ENCODE measurements at regions not wholly inside any gene's neighbourhood (a gene's known extent, or its start where the extent isn't known, plus 50 kb on each side); places are given as distances from the start of the nearest gene placed in this dataset.

DNA sequence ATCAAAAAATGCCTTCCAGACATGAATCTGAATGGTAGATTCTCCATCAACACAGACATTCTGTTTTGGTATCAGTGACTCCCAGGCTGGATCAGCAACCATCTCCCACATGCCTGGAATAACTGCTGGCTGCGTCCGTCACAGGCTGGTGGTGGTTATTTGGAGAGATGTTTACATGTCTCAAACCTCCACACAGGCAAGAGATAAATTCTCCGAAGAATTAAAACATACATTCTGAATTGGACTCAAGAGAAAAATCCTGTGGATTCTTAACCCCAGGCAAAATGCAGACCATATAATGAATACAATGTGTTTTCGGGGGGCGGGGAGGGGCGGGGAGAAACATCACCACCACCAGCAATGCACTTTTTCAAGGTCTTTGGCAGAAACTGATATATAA lies 108.2 kb downstream of the THBS2 start:
- Histone ChIP-seq H3K4me1 (ENCODE audit: control insufficient read depth, insufficient read depth, low read length, poor library complexity, severe bottlenecking) (no peaks in the 10 kb centered on the region), H3K36me3 (ENCODE audit: control insufficient read depth, insufficient read depth, low read length) (no peaks in the 10 kb centered on the region), H3K27ac (ENCODE audit: insufficient read depth, low read length, poor library complexity, severe bottlenecking) (no peak overlapping the region), H3K27me3 (replicated peaks; ENCODE audit: control insufficient read depth, insufficient read depth, low read length, poor library complexity, severe bottlenecking) (no peaks in the 10 kb centered on the region), H3K9me3 (ENCODE audit: control insufficient read depth, low read length) (no peaks in the 10 kb centered on the region), H3K4me3 (ENCODE audit: insufficient read depth, low read depth, low read length, poor library complexity, severe bottlenecking) (no peak overlapping the region)
- DNase-seq, result no peak

DNA sequence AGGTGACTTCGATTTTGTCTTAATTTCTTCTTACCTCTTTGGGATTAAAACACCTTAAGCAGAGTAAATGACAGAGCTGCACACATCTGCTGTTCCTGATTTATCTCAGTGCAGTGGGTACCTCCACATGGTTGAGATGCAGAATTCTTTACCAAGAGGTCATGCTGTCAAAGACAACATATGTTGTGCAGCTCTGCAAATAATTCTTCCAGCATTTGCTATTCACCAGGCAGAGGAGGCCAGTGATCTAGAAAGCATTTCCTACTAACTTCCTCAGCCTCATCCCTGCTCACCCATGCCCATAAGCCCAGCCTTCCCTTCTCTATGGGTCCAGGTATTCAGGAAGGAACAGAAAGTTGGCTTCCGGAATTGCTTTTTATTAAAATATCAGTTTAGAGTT lies 109.3 kb downstream of the THBS2 start:
- Histone ChIP-seq H3K9me3 (ENCODE audit: control insufficient read depth, low read length) (no peaks in the 10 kb centered on the region), H3K27me3 (replicated peaks; ENCODE audit: control insufficient read depth, insufficient read depth, low read length, poor library complexity, severe bottlenecking) (no peaks in the 10 kb centered on the region), H3K4me3 (ENCODE audit: insufficient read depth, low read depth, low read length, poor library complexity, severe bottlenecking) (no peak overlapping the region), H3K36me3 (ENCODE audit: control insufficient read depth, insufficient read depth, low read length) (no peaks in the 10 kb centered on the region), H3K27ac (ENCODE audit: insufficient read depth, low read length, poor library complexity, severe bottlenecking) (no peak overlapping the region), H3K4me1 (ENCODE audit: control insufficient read depth, insufficient read depth, low read length, poor library complexity, severe bottlenecking) (no peaks in the 10 kb centered on the region)
- DNase-seq, result no peak

DNA sequence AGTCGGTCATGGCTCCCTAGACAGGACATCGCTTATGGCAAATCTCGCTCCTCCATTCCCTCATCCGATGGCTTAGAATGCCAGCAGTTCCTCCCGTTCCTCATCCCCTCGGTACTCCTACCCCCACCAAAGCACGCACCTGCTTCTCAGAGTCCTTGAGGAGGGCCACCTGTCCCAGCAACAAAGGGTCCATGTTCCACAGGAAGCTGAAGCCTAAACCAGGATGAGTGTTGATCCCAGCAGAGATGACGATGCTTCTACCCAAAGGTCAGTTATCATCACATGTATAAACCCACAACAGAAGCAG lies 111.2 kb downstream of the THBS2 start:
- no peak overlapping the region for H3K27ac ChIP-seq (ENCODE audit: insufficient read depth, low read length, poor library complexity, severe bottlenecking)
- H3K36me3 ChIP-seq (ENCODE audit: control insufficient read depth, insufficient read depth, low read length), result no peaks in the 10 kb centered on the region

DNA sequence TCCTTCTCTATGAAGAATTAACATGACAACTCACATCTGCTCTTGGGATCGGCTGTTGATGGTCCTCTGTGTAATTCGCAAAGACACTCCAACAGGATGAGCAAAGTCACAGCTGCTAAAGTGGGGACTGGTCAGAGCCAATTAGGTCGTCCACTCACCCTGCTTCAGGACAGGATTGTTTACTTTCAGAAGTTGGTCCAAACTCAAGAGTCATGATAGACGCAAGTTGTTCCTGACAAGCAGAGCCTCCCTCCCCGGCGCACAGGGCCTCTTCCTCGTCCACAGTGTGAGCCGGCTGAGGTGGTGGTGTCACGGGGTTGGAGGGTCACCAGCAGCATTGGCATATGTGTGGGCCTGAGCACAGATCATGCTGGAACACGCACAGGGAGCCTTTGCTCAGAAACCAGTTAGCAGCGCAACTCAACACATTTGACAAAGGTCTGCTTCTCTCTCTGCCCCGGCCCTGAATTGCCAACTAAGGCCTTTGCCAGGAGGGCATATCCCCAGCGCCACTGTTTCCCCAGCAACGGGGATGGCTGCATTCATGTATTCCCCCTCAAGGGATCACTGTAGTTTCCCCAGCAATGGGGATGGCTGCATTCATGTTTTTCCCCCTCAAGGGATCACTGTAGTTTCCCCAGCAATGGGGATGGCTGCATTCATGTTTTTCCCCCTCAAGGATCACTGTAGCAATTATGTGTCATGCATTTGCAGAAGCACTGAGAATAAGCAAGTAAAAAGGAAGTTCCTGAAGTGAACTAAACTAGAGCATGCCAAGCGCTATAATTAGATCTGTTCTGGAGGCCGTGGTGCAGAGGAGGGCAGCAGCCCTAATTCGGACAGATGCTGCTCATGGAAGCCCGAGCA lies 111.7 kb downstream of the THBS2 start:
- no peaks in the 10 kb centered on the region for H3K36me3 ChIP-seq (ENCODE audit: control insufficient read depth, insufficient read depth, low read length)
- no peak overlapping the region for H3K27ac ChIP-seq (ENCODE audit: insufficient read depth, low read length, poor library complexity, severe bottlenecking)
- no peak for DNase-seq
- no peaks in the 10 kb centered on the region for H3K4me1 ChIP-seq (ENCODE audit: control insufficient read depth, insufficient read depth, low read length, poor library complexity, severe bottlenecking)
- no peaks in the 10 kb centered on the region for H3K27me3 ChIP-seq (replicated peaks; ENCODE audit: control insufficient read depth, insufficient read depth, low read length, poor library complexity, severe bottlenecking)
- no peaks in the 10 kb centered on the region for H3K9me3 ChIP-seq (ENCODE audit: control insufficient read depth, low read length)
- H3K4me3 ChIP-seq (ENCODE audit: insufficient read depth, low read depth, low read length, poor library complexity, severe bottlenecking), result no peak overlapping the region

More for the DNA sequence above, 111.2 kb downstream of the THBS2 start:
- H3K27me3 ChIP-seq (replicated peaks; ENCODE audit: control insufficient read depth, insufficient read depth, low read length, poor library complexity, severe bottlenecking), result no peaks in the 10 kb centered on the region
- H3K4me1 ChIP-seq (ENCODE audit: control insufficient read depth, insufficient read depth, low read length, poor library complexity, severe bottlenecking), result no peaks in the 10 kb centered on the region
- no peaks in the 10 kb centered on the region for H3K9me3 ChIP-seq (ENCODE audit: control insufficient read depth, low read length)
- H3K4me3 ChIP-seq (ENCODE audit: insufficient read depth, low read depth, low read length, poor library complexity, severe bottlenecking), result no peak overlapping the region
- DNase-seq, result no peak

DNA sequence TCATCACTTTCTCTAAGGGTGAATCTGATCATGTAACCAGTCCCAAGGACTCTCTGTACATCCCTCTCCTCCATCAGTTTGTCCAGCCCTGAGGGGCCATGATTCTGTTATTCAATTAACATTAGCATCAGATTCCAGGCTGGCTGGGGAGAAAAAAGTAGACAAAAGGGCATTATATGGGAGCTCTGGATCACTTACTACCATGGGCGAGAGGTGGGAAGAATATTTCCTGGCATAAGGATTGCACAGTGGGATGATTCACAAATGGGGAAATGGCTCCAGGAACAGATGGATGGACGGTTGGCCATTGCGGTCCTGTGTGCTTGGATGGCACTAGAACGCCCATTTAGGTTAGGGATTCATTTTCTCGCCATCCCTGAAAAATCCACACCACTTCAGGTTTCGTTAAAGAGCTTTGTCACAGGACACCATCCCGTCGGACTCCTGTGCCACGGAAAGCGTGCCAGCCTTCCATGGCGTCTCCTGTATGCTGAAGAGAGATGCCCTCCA lies 112.6 kb downstream of the THBS2 start:
- Histone ChIP-seq H3K36me3 (ENCODE audit: control insufficient read depth, insufficient read depth, low read length) (no peaks in the 10 kb centered on the region), H3K9me3 (ENCODE audit: control insufficient read depth, low read length) (no peaks in the 10 kb centered on the region), H3K4me3 (ENCODE audit: insufficient read depth, low read depth, low read length, poor library complexity, severe bottlenecking) (no peak overlapping the region), H3K4me1 (ENCODE audit: control insufficient read depth, insufficient read depth, low read length, poor library complexity, severe bottlenecking) (no peaks in the 10 kb centered on the region), H3K27me3 (replicated peaks; ENCODE audit: control insufficient read depth, insufficient read depth, low read length, poor library complexity, severe bottlenecking) (no peaks in the 10 kb centered on the region), H3K27ac (ENCODE audit: insufficient read depth, low read length, poor library complexity, severe bottlenecking) (no peak overlapping the region)
- no peak for DNase-seq

DNA sequence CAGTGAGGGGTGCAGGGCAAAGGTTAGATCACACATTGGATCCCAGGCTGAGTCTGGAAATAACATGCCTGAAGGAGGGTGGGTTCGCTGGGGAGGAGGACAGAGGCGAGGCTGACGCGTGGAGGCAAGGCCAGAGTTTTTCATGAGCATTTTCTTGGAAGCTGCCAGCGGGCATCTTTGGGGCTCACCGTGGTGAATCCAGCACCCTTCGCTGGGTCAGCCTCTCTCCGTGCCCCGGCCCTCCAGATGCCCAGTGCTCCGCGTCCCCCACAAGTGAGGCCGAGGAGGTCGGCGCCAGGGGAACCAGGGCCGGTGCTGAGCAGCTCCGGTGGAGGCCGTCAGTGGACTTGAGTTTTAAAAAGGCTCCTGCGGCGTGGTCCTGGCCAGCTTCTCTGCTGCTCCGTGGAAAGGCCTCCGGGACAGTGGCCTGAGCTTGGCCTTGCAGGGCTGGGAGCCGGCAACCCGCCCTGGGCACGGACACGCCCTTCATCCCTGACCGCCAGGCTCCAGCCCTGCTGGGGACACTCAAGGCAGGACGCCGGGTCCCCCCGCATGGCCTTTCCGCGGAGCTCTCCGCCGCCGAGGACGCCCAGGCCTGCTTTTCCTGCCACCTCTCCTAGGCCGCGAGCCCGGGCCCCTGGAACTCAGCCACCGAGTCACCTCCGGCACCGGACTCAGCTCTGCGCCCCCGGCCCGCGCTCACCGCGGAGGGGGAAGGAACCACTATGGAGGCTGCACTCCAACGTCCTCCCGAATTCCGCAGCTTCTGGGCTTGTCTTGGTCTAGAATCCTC lies 114.3 kb downstream of the THBS2 start:
- H3K27ac ChIP-seq (ENCODE audit: insufficient read depth, low read length, poor library complexity, severe bottlenecking), result no peak overlapping the region
- no peaks in the 10 kb centered on the region for H3K27me3 ChIP-seq (replicated peaks; ENCODE audit: control insufficient read depth, insufficient read depth, low read length, poor library complexity, severe bottlenecking)
- no peak overlapping the region for H3K4me3 ChIP-seq (ENCODE audit: insufficient read depth, low read depth, low read length, poor library complexity, severe bottlenecking)
- no peaks in the 10 kb centered on the region for H3K36me3 ChIP-seq (ENCODE audit: control insufficient read depth, insufficient read depth, low read length)
- no peaks in the 10 kb centered on the region for H3K4me1 ChIP-seq (ENCODE audit: control insufficient read depth, insufficient read depth, low read length, poor library complexity, severe bottlenecking)
- no peak for DNase-seq
- no peaks in the 10 kb centered on the region for H3K9me3 ChIP-seq (ENCODE audit: control insufficient read depth, low read length)

DNA sequence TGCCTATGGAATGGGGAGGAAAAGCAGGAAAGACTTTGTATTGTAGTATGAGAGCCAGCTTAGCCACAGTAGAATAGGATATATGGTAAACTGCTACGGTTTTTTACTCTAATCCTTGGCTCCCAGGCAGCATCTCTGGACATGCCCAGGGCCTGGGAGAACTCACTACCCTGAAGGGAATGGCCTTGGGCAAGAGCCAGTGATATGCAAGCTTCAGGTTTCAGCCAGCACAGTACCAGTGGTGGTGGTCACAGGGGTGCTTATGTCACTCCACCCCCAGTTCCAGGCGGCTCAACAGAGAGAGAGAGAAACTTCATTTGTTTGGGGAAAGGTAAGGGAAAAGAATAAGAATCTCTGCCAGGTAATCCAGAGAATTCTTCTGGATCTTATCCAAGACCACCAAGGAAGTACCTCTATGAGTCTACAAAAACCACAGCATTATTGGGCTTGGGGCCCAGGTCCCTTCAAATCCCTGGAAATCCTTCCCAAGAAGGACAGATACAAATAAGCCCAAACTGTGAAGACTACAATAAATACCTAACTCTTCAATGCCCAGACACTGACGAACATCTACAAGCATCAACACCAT lies 121.2 kb downstream of the THBS2 start:
- Histone ChIP-seq H3K27ac (ENCODE audit: insufficient read depth, low read length, poor library complexity, severe bottlenecking) (no peak overlapping the region), H3K9me3 (ENCODE audit: control insufficient read depth, low read length) (no peaks in the 10 kb centered on the region), H3K4me1 (ENCODE audit: control insufficient read depth, insufficient read depth, low read length, poor library complexity, severe bottlenecking) (no peaks in the 10 kb centered on the region), H3K27me3 (replicated peaks; ENCODE audit: control insufficient read depth, insufficient read depth, low read length, poor library complexity, severe bottlenecking) (no peaks in the 10 kb centered on the region), H3K36me3 (ENCODE audit: control insufficient read depth, insufficient read depth, low read length) (no peaks in the 10 kb centered on the region), H3K4me3 (ENCODE audit: insufficient read depth, low read depth, low read length, poor library complexity, severe bottlenecking) (no peak overlapping the region)
- no peak for DNase-seq

DNA sequence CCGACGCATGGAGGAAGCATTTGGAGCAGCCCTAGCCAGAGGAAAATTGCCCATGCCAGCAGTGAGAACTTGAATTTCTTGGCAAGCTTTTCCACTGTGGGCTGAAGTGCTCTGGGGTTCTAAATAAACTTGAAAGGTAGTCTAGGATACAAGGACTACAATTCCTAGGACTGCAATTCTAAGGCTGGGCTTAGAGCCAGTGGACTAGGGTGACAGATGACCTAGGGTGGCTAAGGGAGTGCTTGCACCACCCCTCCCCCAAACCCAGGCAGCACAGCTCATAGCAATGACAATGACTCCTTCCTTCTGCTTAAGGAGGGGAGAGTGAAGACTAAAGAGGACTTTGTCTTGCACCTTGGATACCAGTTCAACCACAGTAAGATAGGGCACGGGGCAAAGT lies 122.3 kb downstream of the THBS2 start:
- Histone ChIP-seq H3K4me1 (ENCODE audit: control insufficient read depth, insufficient read depth, low read length, poor library complexity, severe bottlenecking) (no peaks in the 10 kb centered on the region), H3K27ac (ENCODE audit: insufficient read depth, low read length, poor library complexity, severe bottlenecking) (no peak overlapping the region), H3K27me3 (replicated peaks; ENCODE audit: control insufficient read depth, insufficient read depth, low read length, poor library complexity, severe bottlenecking) (no peaks in the 10 kb centered on the region), H3K4me3 (ENCODE audit: insufficient read depth, low read depth, low read length, poor library complexity, severe bottlenecking) (no peak overlapping the region), H3K36me3 (ENCODE audit: control insufficient read depth, insufficient read depth, low read length) (no peaks in the 10 kb centered on the region), H3K9me3 (ENCODE audit: control insufficient read depth, low read length) (no peaks in the 10 kb centered on the region)
- DNase-seq, result no peak

DNA sequence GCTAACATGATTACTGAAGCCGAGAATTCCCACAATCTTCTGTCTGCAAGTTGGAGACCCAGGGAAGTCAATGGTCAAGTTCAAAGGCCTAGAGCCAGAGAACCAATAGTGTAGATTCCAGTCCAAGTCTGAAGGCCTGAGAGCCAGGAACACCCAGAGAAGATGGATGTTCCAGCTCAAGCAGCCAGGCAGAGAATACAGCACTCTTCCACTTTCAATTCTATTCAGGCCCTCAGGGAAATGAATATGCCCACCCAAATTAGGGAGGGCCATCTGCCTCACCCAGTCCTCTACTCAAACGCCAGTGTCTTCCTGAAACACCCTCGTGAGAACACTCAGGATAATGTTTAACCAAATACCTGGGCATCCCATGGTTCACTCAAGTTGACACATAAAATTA lies 123.5 kb downstream of the THBS2 start:
- no peak for DNase-seq
- no peaks in the 10 kb centered on the region for H3K27me3 ChIP-seq (replicated peaks; ENCODE audit: control insufficient read depth, insufficient read depth, low read length, poor library complexity, severe bottlenecking)
- H3K27ac ChIP-seq (ENCODE audit: insufficient read depth, low read length, poor library complexity, severe bottlenecking), result no peak overlapping the region
- no peaks in the 10 kb centered on the region for H3K9me3 ChIP-seq (ENCODE audit: control insufficient read depth, low read length)
- no peaks in the 10 kb centered on the region for H3K36me3 ChIP-seq (ENCODE audit: control insufficient read depth, insufficient read depth, low read length)
- H3K4me1 ChIP-seq (ENCODE audit: control insufficient read depth, insufficient read depth, low read length, poor library complexity, severe bottlenecking), result no peaks in the 10 kb centered on the region
- no peak overlapping the region for H3K4me3 ChIP-seq (ENCODE audit: insufficient read depth, low read depth, low read length, poor library complexity, severe bottlenecking)

DNA sequence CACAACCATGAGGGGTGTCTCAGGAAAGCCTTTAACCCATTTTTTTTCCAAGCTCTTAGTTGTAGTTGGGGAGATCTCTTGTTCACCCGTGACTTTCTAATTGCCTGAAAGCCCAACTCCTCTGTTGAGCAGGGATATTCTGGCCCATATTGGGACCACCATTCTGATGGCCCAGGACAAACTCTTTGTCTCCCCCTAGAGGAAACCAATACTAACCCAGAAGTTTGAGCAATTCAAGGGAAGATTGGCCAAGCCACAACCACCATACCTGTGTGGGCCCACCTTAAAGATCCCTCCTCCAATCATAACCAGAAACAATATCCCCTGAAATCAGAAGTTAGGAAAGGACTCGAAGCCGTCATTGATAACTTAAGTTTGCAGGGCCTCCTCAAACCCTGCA lies 132.6 kb downstream of the THBS2 start:
- Histone ChIP-seq H3K4me1 (ENCODE audit: control insufficient read depth, insufficient read depth, low read length, poor library complexity, severe bottlenecking) (no peaks in the 10 kb centered on the region), H3K4me3 (ENCODE audit: insufficient read depth, low read depth, low read length, poor library complexity, severe bottlenecking) (no peak overlapping the region), H3K36me3 (ENCODE audit: control insufficient read depth, insufficient read depth, low read length) (no peaks in the 10 kb centered on the region), H3K9me3 (ENCODE audit: control insufficient read depth, low read length) (no peaks in the 10 kb centered on the region), H3K27ac (ENCODE audit: insufficient read depth, low read length, poor library complexity, severe bottlenecking) (no peak overlapping the region), H3K27me3 (replicated peaks; ENCODE audit: control insufficient read depth, insufficient read depth, low read length, poor library complexity, severe bottlenecking) (no peaks in the 10 kb centered on the region)
- DNase-seq, result no peak

Measured in effector memory CD4-positive, alpha-beta T cell (primary cell).